ENCODE measurements at regions not wholly inside any gene's neighbourhood (a gene's known extent, or its start where the extent isn't known, plus 50 kb on each side); places are given as distances from the start of the nearest gene placed in this dataset.

GRCh38 chr5:6003040-6003825, 375.1 kb downstream of the MED10 start:
- ATAC-seq (no peak), DNase-seq (no peak)

- no peak for ATAC-seq
Observed at GRCh38 chr5:6000867-6001266, 377.5 kb downstream of the MED10 start.

GRCh38 chr5:5995819-5996218, 382.5 kb downstream of the MED10 start:
- ATAC-seq = no peak

More at GRCh38 chr5:6000867-6001266, 377.5 kb downstream of the MED10 start:
- DNase-seq = no peak

GRCh38 chr5:5986492-5987178, 391.7 kb downstream of the MED10 start:
- DNase-seq (no peak), ATAC-seq (no peak)

More at GRCh38 chr5:5995819-5996218, 382.5 kb downstream of the MED10 start:
- DNase-seq = no peak

GRCh38 chr5:5985332-5985731, 393.0 kb downstream of the MED10 start:
- ATAC-seq (no peak), DNase-seq (no peak)

GRCh38 chr5:5983261-5983980, 394.9 kb downstream of the MED10 start:
- DNase-seq (no peak), ATAC-seq (no peak)

GRCh38 chr5:5981562-5981961, 396.8 kb downstream of the MED10 start:
- DNase-seq = no peak
- ATAC-seq = no peak

- ATAC-seq (no peak), DNase-seq (no peak)
Observed at GRCh38 chr5:5980538-5980895, 397.8 kb downstream of the MED10 start.

GRCh38 chr5:5979761-5980537, 398.4 kb downstream of the MED10 start:
- ATAC-seq = no peak

GRCh38 chr5:5979377-5979760, 399.0 kb downstream of the MED10 start:
- ATAC-seq (no peak), DNase-seq (no peak)

More at GRCh38 chr5:5979761-5980537, 398.4 kb downstream of the MED10 start:
- no peak for DNase-seq

- ATAC-seq (no peak), DNase-seq (no peak)
Observed at GRCh38 chr5:5978501-5979376, 399.6 kb downstream of the MED10 start.

GRCh38 chr5:5971203-5971602, 407.1 kb downstream of the MED10 start:
- DNase-seq = no peak
- no peak for ATAC-seq

- DNase-seq (no peak), ATAC-seq (no peak)
Observed at GRCh38 chr5:5969942-5970483, 408.3 kb downstream of the MED10 start.

GRCh38 chr5:5968981-5969380, 409.4 kb downstream of the MED10 start:
- DNase-seq = no peak
- no peak for ATAC-seq

- ATAC-seq = no peak
- no peak for DNase-seq
Observed at GRCh38 chr5:5967944-5968343, 410.4 kb downstream of the MED10 start.

- DNase-seq = no peak
- ATAC-seq = no peak
Observed at GRCh38 chr5:5967373-5967772, 411.0 kb downstream of the MED10 start.

- DNase-seq = no peak
- ATAC-seq = no peak
Observed at GRCh38 chr5:5965132-5965531, 413.2 kb downstream of the MED10 start.

GRCh38 chr5:5964347-5964746, 414.0 kb downstream of the MED10 start:
- ATAC-seq (no peak), DNase-seq (no peak)

GRCh38 chr5:5957737-5958136, 420.6 kb downstream of the MED10 start:
- no peak for DNase-seq
- ATAC-seq = no peak

GRCh38 chr5:5954275-5954598, 424.1 kb downstream of the MED10 start:
- DNase-seq (no peak), ATAC-seq (no peak)

Data from stimulated activated naive CD8-positive, alpha-beta T cell treated with anti-CD3 and anti-CD28 coated beads, Interleukin-15, Interleukin-2, amounts not matched to agents 100 U/mL and 50 U/mL, for 24 hours (primary cell).